Body of pancreas (tissue), 4 donors: ENCODE measurements at regions not wholly inside any gene's neighbourhood (a gene's known extent, or its start where the extent isn't known, plus 50 kb on each side); places are given as distances from the start of the nearest gene placed in this dataset.

Experiments used
- ATAC-seq: fragments of 150-250 bp; one replicate; pipeline ENCODE4 v1.9.1; 2016
- DNase-seq, 4 donors: peaks; one replicate each; pipeline ENCODE4 v3.0.0-alpha.2; 2019
- H3K27ac ChIP-seq, 4 donors: fragments of 200-600 bp; sonication (generic); 1 replicate in 3 of 4; 2 replicates in 1 of 4; pipeline versions ENCODE4 v1.5.1 to v1.6.1; 2016 to 2019; ENCODE audit warnings: mild to moderate bottlenecking in 1 of 4, mixed read lengths in 1 of 4, moderate library complexity in 1 of 4
- H3K27me3 ChIP-seq, 2 donors: fragments of 200-600 bp; sonication (generic); one replicate each; pipeline ENCODE4 v1.6.0; 2016; ENCODE audit warnings: mild to moderate bottlenecking in 1 of 2
- H3K36me3 ChIP-seq, 2 donors: fragments of 200-600 bp; sonication (generic); replicated peaks in 1 of 2; 2 replicates each; pipeline ENCODE4 v1.5.1; 2016; ENCODE audit warnings: low read depth in 2 of 2; ENCODE audit not compliant: insufficient read depth in 1 of 2
- H3K4me1 ChIP-seq: fragments of 200-600 bp; sonication (generic); one replicate; pipeline ENCODE4 v1.6.0; 2016
- H3K4me3 ChIP-seq, 2 donors: fragments of 200-600 bp; sonication (generic); 1 replicate in 1 of 2; 2 replicates in 1 of 2; pipeline ENCODE4 v1.5.1; 2016 to 2019
- H3K9me3 ChIP-seq, 3 donors: fragments of 200-600 bp; sonication (generic); 1 replicate in 2 of 3; 2 replicates in 1 of 3; pipeline ENCODE4 v1.5.1; 2016
- CTCF ChIP-seq, 7 experiments: fragments of 450-650 bp in 4 of 7; fragments of 200-600 bp in 3 of 7; sonication (generic) in 3 of 7; IDR thresholded peaks; one replicate each; pipeline ENCODE4 v1.5.1; 2016 to 2019; ENCODE audit warnings: antibody characterized with exemption in 7 of 7
- POLR2A ChIP-seq, 3 donors: fragments of 450-650 bp; IDR thresholded peaks; one replicate each; pipeline ENCODE4 v1.6.1; 2016; ENCODE audit warnings: antibody characterized with exemption in 3 of 3, mild to moderate bottlenecking in 2 of 3
- WGBS, 2 donors: methylation state at CpG; one replicate each; pipeline ENCODE4 v1.1.5; 2017; 5-methylcytosine and 5-hydroxymethylcytosine counted together
- intact Hi-C: fragments of 100-400 bp; cut with DNase I; formaldehyde crosslinking; loops from one replicate; pipeline ENCODE4 v1.15.1; 2023

GRCh38 chr1:81125672-81126071 is 675.1 kb upstream of the ADGRL2 start:
- H3K27me3 ChIP-seq, result no peaks in the 10 kb centered on the region
- H3K4me1 ChIP-seq, result no peaks in the 10 kb centered on the region
- H3K27ac ChIP-seq, result no peak overlapping the region
- no peaks in the 10 kb centered on the region for H3K36me3 ChIP-seq
- 54 to 68% methylated on average over 4 of the region's 4 CpGs for WGBS, 2 donors
- TF ChIP-seq CTCF (IDR thresholded peaks at IDR 0.05) (no peak), POLR2A (IDR thresholded peaks at IDR 0.05) (no peak)
- ATAC-seq (no peak), DNase-seq (no peak)
- H3K9me3 ChIP-seq, result no peaks in the 10 kb centered on the region
- intact Hi-C loops, result no loop called here
- no peak overlapping the region for H3K4me3 ChIP-seq

GRCh38 chr1:81121306-81121705 is 679.4 kb upstream of the ADGRL2 start:
- intact Hi-C loops, result no loop called here
- 59 to 66% methylated on average over 5 of the region's 5 CpGs for WGBS, 2 donors
- no peak overlapping the region for H3K4me3 ChIP-seq
- no peak overlapping the region for H3K27ac ChIP-seq
- H3K27me3 ChIP-seq, result no peaks in the 10 kb centered on the region
- ATAC-seq (no peak), DNase-seq (no peak)
- TF ChIP-seq POLR2A (IDR thresholded peaks at IDR 0.05) (no peak), CTCF (IDR thresholded peaks at IDR 0.05) (no peak)
- no peaks in the 10 kb centered on the region for H3K4me1 ChIP-seq
- H3K9me3 ChIP-seq, result no peaks in the 10 kb centered on the region
- no peaks in the 10 kb centered on the region for H3K36me3 ChIP-seq

GRCh38 chr1:81119319-81119718 is 681.4 kb upstream of the ADGRL2 start:
- DNase-seq, result no peak
- Histone ChIP-seq H3K4me3 (no peak overlapping the region), H3K27me3 (no peaks in the 10 kb centered on the region), H3K9me3 (no peaks in the 10 kb centered on the region), H3K36me3 (no peaks in the 10 kb centered on the region), H3K27ac (no peak overlapping the region), H3K4me1 (no peaks in the 10 kb centered on the region)
- WGBS, 2 donors, result 70 to 89% methylated on average over 1 of the region's 1 CpG
- no peak for ATAC-seq
- no peak for TF ChIP-seq POLR2A (IDR thresholded peaks at IDR 0.05)
- no peak for TF ChIP-seq CTCF (IDR thresholded peaks at IDR 0.05)
- intact Hi-C loops, result no loop called here

- DNase-seq, result no peak
- Histone ChIP-seq H3K36me3 (no peaks in the 10 kb centered on the region), H3K4me3 (no peak overlapping the region), H3K9me3 (no peaks in the 10 kb centered on the region), H3K27ac (no peak overlapping the region), H3K4me1 (no peaks in the 10 kb centered on the region), H3K27me3 (no peaks in the 10 kb centered on the region)
- ATAC-seq, result no peak
- TF ChIP-seq CTCF (IDR thresholded peaks at IDR 0.05) (no peak), POLR2A (IDR thresholded peaks at IDR 0.05) (no peak)
- intact Hi-C loops, result no loop called here
Measured at GRCh38 chr1:81118550-81118949, 682.2 kb upstream of the ADGRL2 start.

- WGBS, 2 donors, result 52 to 67% methylated on average over 2 of the region's 2 CpGs
- TF ChIP-seq POLR2A (IDR thresholded peaks at IDR 0.05), result no peak
- no peak for TF ChIP-seq CTCF (IDR thresholded peaks at IDR 0.05)
- no peaks in the 10 kb centered on the region for H3K36me3 ChIP-seq
- H3K4me1 ChIP-seq, result no peaks in the 10 kb centered on the region
- H3K9me3 ChIP-seq, result no peaks in the 10 kb centered on the region
- no peak overlapping the region for H3K4me3 ChIP-seq
- intact Hi-C loops, result no loop called here
- DNase-seq (no peak), ATAC-seq (no peak)
- no peak overlapping the region for H3K27ac ChIP-seq
- no peaks in the 10 kb centered on the region for H3K27me3 ChIP-seq
Measured at GRCh38 chr1:81115422-81115821, 685.3 kb upstream of the ADGRL2 start.
